Right hindlimb (tissue), 1 donor: ENCODE measurements at regions not wholly inside any gene's neighbourhood (a gene's known extent, or its start where the extent isn't known, plus 50 kb on each side); places are given as distances from the start of the nearest gene placed in this dataset.

Experiments
- DNase-seq: peaks from one replicate; pipeline ENCODE4 v3.0.0-alpha.2; 2018

- no peak for DNase-seq
Observed at GRCh38 chr5:35359859-35360258, 129.6 kb upstream of the PRLR start.

GRCh38 chr5:35357973-35358372, 127.7 kb upstream of the PRLR start:
- no peak for DNase-seq

- no peak for DNase-seq
Observed at GRCh38 chr5:35356725-35357124, 126.4 kb upstream of the PRLR start.

GRCh38 chr5:35354751-35355150, 124.5 kb upstream of the PRLR start:
- DNase-seq = no peak

DNA sequence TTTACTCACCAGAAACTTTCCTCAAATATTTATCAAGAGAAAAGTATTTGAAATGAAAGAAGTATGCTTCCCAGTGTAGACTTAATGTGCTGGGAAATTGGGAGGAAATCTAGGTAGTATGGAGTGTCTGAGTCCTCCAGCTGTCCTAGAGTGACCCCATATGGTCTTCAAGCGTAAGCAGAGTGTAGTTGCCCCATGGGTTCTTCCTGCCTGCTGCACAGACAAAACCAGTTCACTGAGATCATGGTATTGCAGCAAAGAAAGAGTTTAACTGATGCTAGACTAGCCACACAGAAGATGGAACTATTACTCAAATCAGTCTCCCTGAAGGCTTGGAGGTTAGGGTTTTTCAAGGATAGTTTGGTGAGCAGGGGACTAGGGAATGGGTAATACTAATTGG, 114.9 kb upstream of the PRLR start:
- DNase-seq = no peak

GRCh38 chr5:35342664-35343063, 112.4 kb upstream of the PRLR start:
- DNase-seq = no peak

GRCh38 chr5:35341189-35341588, 110.9 kb upstream of the PRLR start:
- DNase-seq = no peak

- no peak for DNase-seq
Observed at GRCh38 chr5:35339616-35340100, 109.4 kb upstream of the PRLR start.

GRCh38 chr5:35339006-35339405, 108.7 kb upstream of the PRLR start:
- no peak for DNase-seq

GRCh38 chr5:35338157-35338453, 107.8 kb upstream of the PRLR start:
- no peak for DNase-seq

DNA sequence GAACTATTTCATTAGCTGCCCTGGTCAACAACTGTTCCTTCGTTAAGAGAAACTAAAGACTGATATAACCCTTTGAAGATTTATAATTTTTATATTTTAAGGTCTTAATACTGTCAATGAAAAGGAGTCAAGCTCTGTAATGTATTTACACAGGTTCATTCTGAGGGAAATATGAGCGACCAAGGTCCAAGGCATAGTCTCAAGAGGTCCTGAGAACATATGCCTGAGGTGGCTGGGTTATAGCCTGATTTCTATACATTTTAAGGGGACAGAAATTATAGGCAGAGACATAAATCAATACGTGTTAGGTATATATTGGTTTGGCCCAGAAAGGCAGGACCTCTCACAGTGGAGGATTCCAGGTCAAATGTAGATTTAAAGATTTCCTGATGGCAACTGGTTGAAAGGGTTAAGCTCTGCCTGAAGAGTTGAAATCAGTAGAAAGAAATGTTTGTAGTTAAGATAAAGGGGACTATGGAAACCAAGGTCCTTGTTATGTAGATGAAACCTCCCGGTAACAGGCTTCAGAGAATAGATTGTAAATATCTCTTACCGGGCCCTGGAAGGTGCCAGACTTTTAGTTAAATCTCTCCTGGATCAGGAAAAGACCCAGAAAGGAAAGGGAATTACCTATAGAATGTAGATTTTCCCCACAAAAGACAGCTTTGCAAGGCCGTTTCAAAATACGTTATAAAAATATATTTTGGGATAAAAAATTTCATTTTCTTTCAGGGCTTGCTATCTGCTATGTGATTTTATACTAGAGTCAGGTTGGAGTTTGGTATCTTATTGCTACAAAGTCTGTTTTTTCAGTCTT, 107.3 kb upstream of the PRLR start:
- no peak for DNase-seq

DNA sequence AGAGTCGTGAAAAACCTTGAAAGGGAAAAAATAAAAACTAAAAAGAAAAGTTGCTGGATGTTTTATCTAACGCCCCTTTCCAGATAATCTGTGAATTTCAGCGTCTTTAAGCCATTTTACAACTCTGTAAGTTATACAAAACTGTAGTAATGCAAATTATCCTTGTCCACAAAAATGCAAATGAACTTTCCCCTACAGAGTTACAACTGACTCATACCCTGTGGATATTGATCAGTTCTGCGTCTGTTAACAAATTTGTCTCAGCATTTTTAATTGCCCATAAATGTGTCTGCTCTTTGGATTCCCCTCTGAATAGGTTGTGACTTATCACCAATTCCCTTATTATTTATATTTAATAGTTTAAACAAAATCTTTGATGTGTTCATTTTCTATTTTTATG, 105.9 kb upstream of the PRLR start:
- no peak for DNase-seq

GRCh38 chr5:35335752-35336151, 105.5 kb upstream of the PRLR start:
- no peak for DNase-seq

DNA sequence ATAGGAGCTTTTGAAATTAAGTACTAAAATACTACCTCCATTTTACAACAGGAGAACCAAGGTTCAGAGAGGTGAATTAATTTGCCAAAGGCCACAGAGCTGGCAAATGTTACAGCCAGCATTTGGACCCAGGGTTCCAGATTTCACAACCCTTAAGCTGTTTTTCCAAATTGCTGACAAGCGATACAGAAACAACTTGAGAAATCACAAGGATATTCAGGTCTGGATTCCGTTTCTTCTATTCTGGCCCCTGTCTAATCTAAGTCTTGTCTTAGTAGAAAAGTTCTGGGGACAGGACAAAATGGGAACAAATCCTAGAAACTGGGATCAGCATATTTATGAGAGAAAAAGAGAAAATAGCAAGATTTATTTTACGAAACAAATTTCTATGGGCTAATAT, 103.1 kb upstream of the PRLR start:
- no peak for DNase-seq

DNA sequence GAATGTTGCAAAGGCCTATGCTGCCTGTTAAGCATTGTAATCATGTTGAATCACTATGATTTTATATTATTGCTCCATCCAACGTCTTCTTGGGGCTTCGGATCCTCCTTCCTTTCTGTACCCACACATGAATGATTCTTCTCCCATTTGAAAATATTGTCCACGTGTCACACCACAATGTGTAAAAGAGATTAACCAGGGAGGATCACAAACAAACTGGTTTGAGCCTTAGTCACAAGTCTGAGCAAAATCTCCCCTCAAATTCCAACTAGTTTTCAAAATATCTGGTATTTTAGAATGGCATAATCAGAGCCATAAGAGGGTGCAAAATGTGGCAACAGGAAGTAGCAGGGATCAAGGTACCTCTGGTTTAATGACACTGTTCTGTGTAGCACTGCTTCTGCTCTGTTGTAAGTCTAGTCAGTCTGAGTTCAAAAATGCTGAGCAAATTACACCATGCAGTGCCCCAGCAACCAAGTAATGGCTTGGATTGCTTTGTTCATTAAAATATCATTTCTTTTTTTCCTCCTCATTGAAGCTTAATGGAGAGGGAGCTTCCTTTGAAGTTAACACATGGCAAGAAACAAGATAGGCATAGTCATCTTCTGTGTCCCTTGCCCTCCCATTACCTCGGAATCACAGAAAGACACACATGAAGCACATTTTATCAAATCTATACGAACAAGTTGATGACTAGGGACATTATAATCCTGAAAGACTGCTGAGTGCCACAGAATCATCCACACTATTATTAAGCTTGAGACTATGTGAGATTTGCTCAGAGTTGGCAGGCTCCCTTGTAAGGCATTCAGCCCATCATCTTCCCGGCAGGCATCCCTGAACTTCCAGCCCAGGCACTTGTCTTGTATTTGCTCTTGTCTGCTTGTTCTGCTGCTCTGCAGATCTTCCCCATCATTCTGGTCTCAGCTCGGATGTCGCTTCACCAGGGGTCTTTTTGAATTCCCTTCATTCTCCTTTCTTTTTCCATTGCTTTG, 102.0 kb upstream of the PRLR start:
- no peak for DNase-seq

DNA sequence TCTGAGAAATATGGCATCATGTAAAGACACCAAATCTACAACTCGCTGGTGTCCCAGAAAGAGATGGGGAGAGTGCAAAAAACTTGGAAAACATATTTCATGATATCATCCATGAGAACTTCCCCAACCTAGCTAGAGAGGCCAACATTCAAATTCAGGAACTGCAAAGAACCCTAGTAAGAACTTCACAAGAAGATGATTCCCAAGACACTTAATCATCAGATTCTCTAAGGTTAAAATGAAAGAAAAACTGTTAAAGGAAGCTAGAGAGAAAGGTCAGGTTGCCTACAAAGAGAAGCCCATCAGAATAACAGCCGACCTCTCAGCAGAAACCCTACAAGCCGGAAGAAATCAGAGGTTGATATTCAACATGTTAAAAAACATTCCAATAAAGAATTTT, 95.5 kb upstream of the PRLR start:
- no peak for DNase-seq

DNA sequence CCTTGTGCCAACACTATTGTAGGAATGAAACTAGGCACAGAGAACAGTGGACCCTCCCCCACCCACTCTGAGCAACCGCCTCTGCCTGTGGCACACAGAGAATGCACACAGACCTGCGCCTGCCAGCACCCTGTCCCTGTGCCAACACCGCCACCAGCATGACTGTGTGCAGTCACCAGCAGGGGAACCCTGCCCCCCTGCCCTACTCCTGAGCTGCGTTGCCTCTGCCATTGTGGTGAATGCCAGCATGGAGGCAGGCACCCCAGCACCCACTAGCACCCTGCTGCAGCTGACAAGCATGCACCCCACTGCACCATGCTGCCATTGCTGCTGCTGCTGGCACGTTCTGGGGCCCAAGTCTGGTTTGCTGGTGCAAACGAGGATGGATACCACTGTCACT, 94.4 kb upstream of the PRLR start:
- DNase-seq = no peak

- DNase-seq = no peak
Observed at GRCh38 chr5:35324201-35324600, 93.9 kb upstream of the PRLR start.

DNA sequence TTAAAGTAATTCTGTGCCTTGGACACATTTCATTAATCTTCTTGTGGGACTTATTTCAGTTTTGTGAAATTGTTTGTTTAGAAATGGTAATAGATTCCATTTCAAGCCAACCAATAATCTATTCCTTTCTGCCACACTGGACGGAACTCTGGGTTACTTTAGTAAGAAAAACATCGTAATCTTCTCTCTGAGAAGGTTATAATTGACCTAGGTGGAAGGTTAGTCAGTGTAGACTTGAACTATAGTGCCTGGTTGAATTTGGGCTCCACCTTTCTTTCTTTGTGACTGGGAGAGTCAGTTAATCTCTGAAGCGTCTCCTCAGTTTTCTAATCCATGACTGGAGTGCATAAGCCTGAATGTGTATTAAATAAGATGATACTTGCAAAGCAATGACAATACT, 89.7 kb upstream of the PRLR start:
- no peak for DNase-seq

DNA sequence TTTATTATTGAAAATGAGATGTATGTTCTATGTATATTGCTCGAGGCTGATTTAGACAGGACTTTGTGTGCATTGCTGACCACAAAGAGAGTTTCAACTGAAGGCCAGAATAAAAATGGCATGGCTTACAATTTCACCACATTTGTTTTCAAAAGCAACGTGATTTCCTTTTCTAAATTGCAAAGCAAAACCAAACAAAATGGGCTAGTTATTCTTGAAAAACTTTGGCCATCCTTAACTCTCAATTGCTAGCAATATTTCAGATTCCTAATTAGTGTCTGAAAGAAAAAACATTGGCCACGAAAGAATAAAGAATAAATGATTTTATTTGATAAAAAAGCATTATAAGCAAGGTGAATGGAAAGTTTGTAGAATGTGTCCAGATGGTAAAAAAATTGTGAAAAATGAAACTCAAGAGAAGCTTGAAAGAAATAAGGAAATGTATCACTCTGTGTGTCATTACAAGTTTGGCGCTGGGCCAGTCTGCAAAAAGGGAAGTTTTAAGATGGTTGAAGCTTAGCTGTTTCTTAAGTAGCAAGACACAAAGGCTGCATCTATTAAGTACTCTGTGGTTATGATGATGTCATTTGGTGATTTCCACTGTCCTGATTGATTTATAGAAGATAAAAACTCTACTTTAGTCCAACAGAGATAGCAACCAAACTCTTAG, 89.2 kb upstream of the PRLR start:
- DNase-seq = peak; percentile 40

GRCh38 chr5:35317586-35317985, 87.3 kb upstream of the PRLR start:
- no peak for DNase-seq

GRCh38 chr5:35316611-35317274, 86.5 kb upstream of the PRLR start:
- no peak for DNase-seq

GRCh38 chr5:35313291-35313690, 83.0 kb upstream of the PRLR start:
- no peak for DNase-seq
